IMR-90 (cell line): ENCODE measurements at regions not wholly inside any gene's neighbourhood (a gene's known extent, or its start where the extent isn't known, plus 50 kb on each side); places are given as distances from the start of the nearest gene placed in this dataset.

Experiments used
- ATAC-seq: fragments of 200-7000 bp; cut with Tn5 transposase; 2 replicates; pipeline ENCODE4 v1.9.1; 2020; ENCODE audit warnings: low read depth, mild to moderate bottlenecking, moderate library complexity
- BruUV-seq: library from RNA; stranded (reverse); fragments of 400-500 nt; replicated peaks from 2 replicates; lab custom pipeline; 2021; lab: Mats Ljungman, UMichigan
- CTCF ChIA-PET: fragments of 300-600 bp; formaldehyde crosslinking; extraction: SDS; loops from one replicate; lab custom pipeline; 2021; ENCODE audit warnings: antibody characterized with exemption; lab: Yijun Ruan, JAX
- POLR2A ChIA-PET: fragments of 300-600 bp; sonication (Branson Sonifier 250); formaldehyde crosslinking; loops from one replicate; lab custom pipeline; 2022; ENCODE audit warnings: antibody characterized with exemption; ENCODE audit not compliant: unreplicated experiment; lab: Charles Lee
- DNase-seq: peaks from one replicate; pipeline ENCODE4 v3.0.0; 2013
- H2AFZ ChIP-seq: replicated peaks from 2 replicates; pipeline ENCODE3; 2013; ENCODE audit warnings: low read length, mild to moderate bottlenecking; ENCODE audit not compliant: poor library complexity
- H2AK5ac ChIP-seq: 2 replicates; pipeline ENCODE4 v1.6.1; 2013; ENCODE audit warnings: low read depth, low read length, inconsistent platforms
- H2AK9ac ChIP-seq: replicated peaks from 2 replicates; pipeline ENCODE3; 2013; ENCODE audit warnings: mild to moderate bottlenecking, low read depth, low read length, moderate library complexity; ENCODE audit not compliant: poor library complexity
- H2BK120ac ChIP-seq: 2 replicates; pipeline ENCODE4 v1.6.1; 2013; ENCODE audit warnings: low read depth, low read length, inconsistent platforms
- H2BK15ac ChIP-seq: 3 replicates; pipeline ENCODE4 v1.6.1; 2013; ENCODE audit warnings: low read depth, low read length, inconsistent platforms
- H2BK20ac ChIP-seq: 2 replicates; pipeline ENCODE4 v1.6.1; 2013; ENCODE audit warnings: low read depth, mild to moderate bottlenecking, inconsistent platforms, low read length, moderate library complexity
- H2BK5ac ChIP-seq: 2 replicates; pipeline ENCODE4 v1.6.1; 2013; ENCODE audit warnings: mild to moderate bottlenecking, low read depth, low read length, inconsistent platforms; ENCODE audit not compliant: poor library complexity, severe bottlenecking
- H3K14ac ChIP-seq: replicated peaks from 2 replicates; pipeline ENCODE4 v1.6.1; 2013; ENCODE audit warnings: low read depth, low read length, inconsistent platforms
- H3K18ac ChIP-seq: 2 replicates; pipeline ENCODE4 v1.6.1; 2013; ENCODE audit warnings: low read depth, low read length, control low read depth
- H3K23ac ChIP-seq: 2 replicates; pipeline ENCODE4 v1.6.1; 2013; ENCODE audit warnings: low read depth, low read length, inconsistent platforms
- H3K27ac ChIP-seq: 2 replicates; pipeline ENCODE4 v1.5.1; 2013; ENCODE audit warnings: mild to moderate bottlenecking, control low read depth, low read length; ENCODE audit not compliant: insufficient read depth
- H3K27me3 ChIP-seq: 2 replicates; pipeline ENCODE4 v1.6.1; 2013; ENCODE audit warnings: low read length; ENCODE audit not compliant: control insufficient read depth, insufficient read depth
- H3K36me3 ChIP-seq: 2 replicates; pipeline ENCODE4 v1.6.1; 2013; ENCODE audit warnings: low read length, mixed read lengths; ENCODE audit not compliant: control insufficient read depth, insufficient read depth
- H3K4ac ChIP-seq: 2 replicates; pipeline ENCODE4 v1.6.1; 2013; ENCODE audit warnings: low read depth, low read length, inconsistent platforms
- H3K4me1 ChIP-seq: 2 replicates; pipeline ENCODE4 v1.6.1; 2013; ENCODE audit warnings: low read length, mixed read lengths; ENCODE audit not compliant: control insufficient read depth, insufficient read depth
- H3K4me2 ChIP-seq: 2 replicates; pipeline ENCODE4 v1.6.1; 2013; ENCODE audit warnings: low read depth, mild to moderate bottlenecking, control low read depth, low read length, moderate library complexity
- H3K4me3 ChIP-seq: 2 replicates; pipeline ENCODE4 v1.5.1; 2013; ENCODE audit warnings: low read depth, mild to moderate bottlenecking, control low read depth, low read length, moderate library complexity; ENCODE audit not compliant: insufficient read depth
- H3K56ac ChIP-seq: 2 replicates; pipeline ENCODE4 v1.6.1; 2013; ENCODE audit warnings: low read length, inconsistent platforms; ENCODE audit not compliant: insufficient read depth; ENCODE audit errors: extremely low read depth
- H3K79me1 ChIP-seq, 2 experiments: 2 replicates each; pipeline ENCODE4 v1.6.1; 2013; ENCODE audit warnings: low read length in 2 of 2, inconsistent platforms in 1 of 2, low read depth in 1 of 2
- H3K9ac ChIP-seq: 2 replicates; pipeline ENCODE4 v1.6.1; 2013; ENCODE audit warnings: low read depth, low read length, control low read depth
- H3K9me1 ChIP-seq: 2 replicates; pipeline ENCODE4 v1.6.1; 2013; ENCODE audit warnings: low read length, inconsistent platforms; ENCODE audit not compliant: insufficient read depth
- H3K9me3 ChIP-seq: 2 replicates; pipeline ENCODE4 v1.6.1; 2013; ENCODE audit warnings: low read length; ENCODE audit not compliant: control insufficient read depth, insufficient read depth
- H4K20me1 ChIP-seq: 2 replicates; pipeline ENCODE4 v1.6.1; 2013; ENCODE audit warnings: low read length, inconsistent platforms; ENCODE audit not compliant: insufficient read depth
- H4K5ac ChIP-seq: 2 replicates; pipeline ENCODE4 v1.6.1; 2013; ENCODE audit warnings: mild to moderate bottlenecking, low read depth, low read length, control low read depth
- H4K8ac ChIP-seq, 2 experiments: 2 replicates each; pipeline ENCODE4 v1.6.1; 2013; ENCODE audit warnings: low read depth in 2 of 2, low read length in 2 of 2, control low read depth in 1 of 2, inconsistent platforms in 1 of 2
- H4K91ac ChIP-seq: 2 replicates; pipeline ENCODE4 v1.6.1; 2013; ENCODE audit warnings: low read depth, low read length, inconsistent platforms; ENCODE audit not compliant: insufficient read depth
- BHLHE40 ChIP-seq: fragments of 150-350 bp; IDR thresholded peaks from 2 replicates; pipeline ENCODE4 v1.6.1; 2016; ENCODE audit warnings: mild to moderate bottlenecking, low read depth, low read length
- CEBPB ChIP-seq: IDR thresholded peaks from 2 replicates; pipeline ENCODE4 v1.6.1; 2012; ENCODE audit warnings: low read depth, low read length, improper control_type of control experiment
- CHD1 ChIP-seq: IDR thresholded peaks from 2 replicates; pipeline ENCODE4 v1.6.1; 2012; ENCODE audit warnings: low read depth, low read length, improper control_type of control experiment
- ELK1 ChIP-seq: fragments of 150-350 bp; IDR thresholded peaks from 2 replicates; pipeline ENCODE4 v1.6.1; 2016; ENCODE audit warnings: low read depth, mild to moderate bottlenecking, low read length, moderate library complexity, borderline replicate concordance
- FOS ChIP-seq: fragments of 150-350 bp; IDR thresholded peaks from 2 replicates; pipeline ENCODE4 v1.6.1; 2016; ENCODE audit warnings: low read depth, low read length
- MAFK ChIP-seq: IDR thresholded peaks from 2 replicates; pipeline ENCODE4 v1.6.1; 2012; ENCODE audit warnings: low read depth, low read length, improper control_type of control experiment
- MAZ ChIP-seq: IDR thresholded peaks from 2 replicates; pipeline ENCODE4 v1.6.1; 2012; ENCODE audit warnings: low read depth, mild to moderate bottlenecking, low read length, improper control_type of control experiment, moderate library complexity, borderline replicate concordance
- MXI1 ChIP-seq: IDR thresholded peaks from 2 replicates; pipeline ENCODE4 v1.6.1; 2012; ENCODE audit warnings: low read depth, mild to moderate bottlenecking, low read length, moderate library complexity, borderline replicate concordance
- NFE2L2 ChIP-seq: fragments of 150-350 bp; IDR thresholded peaks from 2 replicates; pipeline ENCODE4 v1.6.1; 2016; ENCODE audit warnings: low read depth, mild to moderate bottlenecking, low read length
- POLR2A ChIP-seq: IDR thresholded peaks from 2 replicates; pipeline ENCODE4 v1.6.1; 2012; ENCODE audit warnings: mild to moderate bottlenecking, low read depth, low read length
- RAD21 ChIP-seq: IDR thresholded peaks from 2 replicates; pipeline ENCODE4 v1.6.1; 2012; ENCODE audit warnings: low read length, improper control_type of control experiment
- RCOR1 ChIP-seq: IDR thresholded peaks from 2 replicates; pipeline ENCODE4 v1.6.1; 2012; ENCODE audit warnings: mild to moderate bottlenecking, low read length, improper control_type of control experiment; ENCODE audit not compliant: insufficient replicate concordance
- SMC3 ChIP-seq: fragments of 150-350 bp; IDR thresholded peaks from 2 replicates; pipeline ENCODE4 v1.6.1; 2016; ENCODE audit warnings: low read depth, mild to moderate bottlenecking, antibody characterized with exemption, low read length, moderate library complexity
- WGBS, 2 experiments: methylation state at CpG; one replicate each; pipeline versions ENCODE4 v1.1.5 to v1.1.7; 2013; ENCODE audit warnings: missing lambda C conversion rate in 2 of 2; ENCODE audit not compliant: insufficient read length in 1 of 2; ENCODE audit errors: extremely low coverage in 2 of 2; 5-methylcytosine and 5-hydroxymethylcytosine counted together
- dilution Hi-C: fragments of 300-500 bp; cut with HindIII; formaldehyde crosslinking; loops from one replicate; pipeline ENCODE4 v1.14.3; 2018; ENCODE audit warnings: low sequenced_read_pairs; ENCODE audit not compliant: unreplicated experiment
- in situ Hi-C: fragments of 300-500 bp; cut with MboI; formaldehyde crosslinking; loops from 3 replicates; pipeline ENCODE4 v1.14.3; 2019; ENCODE audit warnings: low sequenced_read_pairs, inconsistent platforms, mixed read lengths
- intact Hi-C: fragments of 100-400 bp; cut with micrococcal nuclease; formaldehyde crosslinking; loops from 2 replicates; pipeline ENCODE4 v1.10.0; 2022
- TF ChIP-seq, protein P1 (sequence below): conservative IDR thresholded peaks from 2 replicates; pipeline ENCODE4 v1.5.1; 2012; ENCODE audit warnings: mild to moderate bottlenecking, low read depth, low read length, improper control_type of control experiment

DNA sequence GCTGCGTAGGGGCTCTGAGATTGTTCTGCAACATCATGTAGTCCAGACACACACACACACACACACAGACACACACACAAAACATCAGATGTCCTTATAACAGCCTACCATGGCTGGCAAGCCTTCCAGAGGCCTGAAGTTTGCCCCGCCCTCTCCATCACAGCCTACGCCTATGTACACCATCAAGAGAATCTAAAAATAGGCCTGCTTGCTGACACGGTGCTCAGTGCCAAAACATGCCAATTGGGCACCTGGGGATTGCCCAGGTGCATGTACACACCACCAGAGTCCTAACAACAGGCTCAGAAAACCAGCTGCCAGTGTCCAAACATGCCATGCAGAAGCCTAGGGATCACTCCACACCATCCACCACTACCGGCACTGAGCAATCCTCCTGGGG is 391.7 kb upstream of the SPTLC3 start:
- no peak overlapping the region for H3K27ac ChIP-seq
- no peak overlapping the region for H3K18ac ChIP-seq
- no peak overlapping the region for H2BK5ac ChIP-seq
- POLR2A ChIA-PET = no interaction called here
- H4K20me1 ChIP-seq = no peaks in the 10 kb centered on the region
- dilution Hi-C loops = no loop called here
- H4K8ac ChIP-seq = no peak overlapping the region
- H3K9ac ChIP-seq = no peak overlapping the region
- CTCF ChIA-PET = no interaction called here
- H2BK15ac ChIP-seq = no peak overlapping the region
- H3K9me3 ChIP-seq = peaks cover 16% of the 10 kb centered on the region
- H3K27me3 ChIP-seq = no peaks in the 10 kb centered on the region
- H3K23ac ChIP-seq = no peak overlapping the region
- H4K5ac ChIP-seq = no peak overlapping the region
- WGBS, 2 experiments = 20% methylated on average over 2 of the region's 5 CpGs; no CpG with 5 or more reads in 1 of the 2 experiments
- H2BK120ac ChIP-seq = no peak overlapping the region
- intact Hi-C loops = no loop called here
- no peak overlapping the region for H2AK5ac ChIP-seq
- H3K79me1 ChIP-seq = no peaks in the 10 kb centered on the region
- no peak overlapping the region for H2BK20ac ChIP-seq
- no peak overlapping the region for H2AFZ ChIP-seq
- no peak overlapping the region for H4K91ac ChIP-seq
- H3K4ac ChIP-seq = no peak overlapping the region
- H2AK9ac ChIP-seq = no peak overlapping the region
- H3K4me3 ChIP-seq = no peak overlapping the region
- in situ Hi-C loops = no loop called here
- H3K36me3 ChIP-seq = no peaks in the 10 kb centered on the region
- no peak overlapping the region for H3K14ac ChIP-seq
- no peak for ATAC-seq
- H3K4me1 ChIP-seq = no peaks in the 10 kb centered on the region
- TF ChIP-seq NFE2L2 (no peak), BHLHE40 (no peak), RAD21 (no peak), CHD1 (no peak), CEBPB (no peak), ELK1 (no peak), RCOR1 (no peak), POLR2A (no peak), SMC3 (no peak), MAZ (no peak), MXI1 (no peak), MAFK (no peak), FOS (no peak)
- TF ChIP-seq, protein P1, sequence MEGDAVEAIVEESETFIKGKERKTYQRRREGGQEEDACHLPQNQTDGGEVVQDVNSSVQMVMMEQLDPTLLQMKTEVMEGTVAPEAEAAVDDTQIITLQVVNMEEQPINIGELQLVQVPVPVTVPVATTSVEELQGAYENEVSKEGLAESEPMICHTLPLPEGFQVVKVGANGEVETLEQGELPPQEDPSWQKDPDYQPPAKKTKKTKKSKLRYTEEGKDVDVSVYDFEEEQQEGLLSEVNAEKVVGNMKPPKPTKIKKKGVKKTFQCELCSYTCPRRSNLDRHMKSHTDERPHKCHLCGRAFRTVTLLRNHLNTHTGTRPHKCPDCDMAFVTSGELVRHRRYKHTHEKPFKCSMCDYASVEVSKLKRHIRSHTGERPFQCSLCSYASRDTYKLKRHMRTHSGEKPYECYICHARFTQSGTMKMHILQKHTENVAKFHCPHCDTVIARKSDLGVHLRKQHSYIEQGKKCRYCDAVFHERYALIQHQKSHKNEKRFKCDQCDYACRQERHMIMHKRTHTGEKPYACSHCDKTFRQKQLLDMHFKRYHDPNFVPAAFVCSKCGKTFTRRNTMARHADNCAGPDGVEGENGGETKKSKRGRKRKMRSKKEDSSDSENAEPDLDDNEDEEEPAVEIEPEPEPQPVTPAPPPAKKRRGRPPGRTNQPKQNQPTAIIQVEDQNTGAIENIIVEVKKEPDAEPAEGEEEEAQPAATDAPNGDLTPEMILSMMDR = no peak
- H3K9me1 ChIP-seq = no peaks in the 10 kb centered on the region
- BruUV-seq = no TSS peak
- no peak overlapping the region for H3K4me2 ChIP-seq
- H3K56ac ChIP-seq = no peak overlapping the region
- no peak for DNase-seq
